Calu3 (cell line): ENCODE measurements at regions not wholly inside any gene's neighbourhood (a gene's known extent, or its start where the extent isn't known, plus 50 kb on each side); places are given as distances from the start of the nearest gene placed in this dataset.

Experiments used
- BruUV-seq: library from RNA; stranded (reverse); fragments of 400-500 nt; replicated peaks from 2 replicates; lab custom pipeline; 2021; lab: Mats Ljungman, UMichigan
- CTCF ChIA-PET: fragments of 300-600 bp; sonication (Branson Sonifier 250); formaldehyde crosslinking; loops from one replicate; lab custom pipeline; 2022; ENCODE audit warnings: antibody characterized with exemption; lab: Charles Lee
- DNase-seq: peaks from one replicate; pipeline ENCODE4 v3.0.0; 2022
- H3K27ac Mint-ChIP-seq: one replicate; pipeline ENCODE4 v1.8.0; 2022; ENCODE audit warnings: mixed read lengths; ENCODE audit not compliant: unreplicated experiment
- H3K27me3 Mint-ChIP-seq: one replicate; pipeline ENCODE4 v1.8.0; 2022; ENCODE audit warnings: mixed read lengths; ENCODE audit not compliant: unreplicated experiment
- H3K36me3 Mint-ChIP-seq: one replicate; pipeline ENCODE4 v1.8.0; 2022; ENCODE audit warnings: mild to moderate bottlenecking, moderate library complexity, mixed read lengths; ENCODE audit not compliant: insufficient read depth, unreplicated experiment
- H3K4me1 Mint-ChIP-seq: one replicate; pipeline ENCODE4 v1.8.0; 2022; ENCODE audit warnings: mild to moderate bottlenecking, low read depth, mixed read lengths; ENCODE audit not compliant: unreplicated experiment
- H3K4me3 Mint-ChIP-seq: one replicate; pipeline ENCODE4 v1.8.0; 2022; ENCODE audit warnings: mild to moderate bottlenecking, low read depth, moderate library complexity, mixed read lengths; ENCODE audit not compliant: unreplicated experiment
- H3K9me3 Mint-ChIP-seq: one replicate; pipeline ENCODE4 v1.8.0; 2022; ENCODE audit warnings: low read depth, mixed read lengths; ENCODE audit not compliant: unreplicated experiment
- intact Hi-C: fragments of 100-400 bp; cut with micrococcal nuclease; formaldehyde crosslinking; loops from one replicate; pipeline ENCODE4 v1.10.0; 2022; ENCODE audit not compliant: unreplicated experiment
- TF ChIP-seq, protein P1 (sequence below): fragments of 200-600 bp; IDR thresholded peaks from one replicate; pipeline ENCODE4 v1.8.0; 2022; ENCODE audit warnings: antibody characterized with exemption; ENCODE audit not compliant: unreplicated experiment

DNA sequence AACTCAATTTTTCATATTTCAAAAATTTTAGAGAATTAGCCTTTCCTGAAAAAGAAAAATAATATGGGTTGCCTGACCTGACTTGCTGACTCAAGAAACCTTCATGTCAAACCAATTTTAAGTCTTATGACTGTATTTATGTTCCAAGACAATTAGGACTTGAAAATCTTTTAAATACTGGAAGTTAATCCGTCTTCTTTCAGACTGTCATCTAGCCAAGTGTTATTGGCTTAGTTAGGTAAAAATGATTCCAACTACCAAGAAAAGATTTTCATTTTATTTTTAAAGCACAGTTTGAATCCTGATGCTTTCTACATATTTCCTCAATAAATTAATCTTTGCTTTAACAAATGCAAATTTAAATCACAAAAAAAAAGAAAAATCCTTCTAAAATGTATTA, 337.6 kb downstream of the SLITRK6 start:
- DNase-seq = no peak
- H3K4me3 Mint-ChIP-seq = no peak overlapping the region
- intact Hi-C loops = no loop called here
- BruUV-seq = no TSS peak
- no peaks in the 10 kb centered on the region for H3K4me1 Mint-ChIP-seq
- CTCF ChIA-PET = no interaction called here
- H3K27ac Mint-ChIP-seq = no peak overlapping the region
- TF ChIP-seq, protein P1, sequence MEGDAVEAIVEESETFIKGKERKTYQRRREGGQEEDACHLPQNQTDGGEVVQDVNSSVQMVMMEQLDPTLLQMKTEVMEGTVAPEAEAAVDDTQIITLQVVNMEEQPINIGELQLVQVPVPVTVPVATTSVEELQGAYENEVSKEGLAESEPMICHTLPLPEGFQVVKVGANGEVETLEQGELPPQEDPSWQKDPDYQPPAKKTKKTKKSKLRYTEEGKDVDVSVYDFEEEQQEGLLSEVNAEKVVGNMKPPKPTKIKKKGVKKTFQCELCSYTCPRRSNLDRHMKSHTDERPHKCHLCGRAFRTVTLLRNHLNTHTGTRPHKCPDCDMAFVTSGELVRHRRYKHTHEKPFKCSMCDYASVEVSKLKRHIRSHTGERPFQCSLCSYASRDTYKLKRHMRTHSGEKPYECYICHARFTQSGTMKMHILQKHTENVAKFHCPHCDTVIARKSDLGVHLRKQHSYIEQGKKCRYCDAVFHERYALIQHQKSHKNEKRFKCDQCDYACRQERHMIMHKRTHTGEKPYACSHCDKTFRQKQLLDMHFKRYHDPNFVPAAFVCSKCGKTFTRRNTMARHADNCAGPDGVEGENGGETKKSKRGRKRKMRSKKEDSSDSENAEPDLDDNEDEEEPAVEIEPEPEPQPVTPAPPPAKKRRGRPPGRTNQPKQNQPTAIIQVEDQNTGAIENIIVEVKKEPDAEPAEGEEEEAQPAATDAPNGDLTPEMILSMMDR = no peak
- H3K36me3 Mint-ChIP-seq = no peaks in the 10 kb centered on the region
- peaks cover 6% of the 10 kb centered on the region for H3K9me3 Mint-ChIP-seq
- H3K27me3 Mint-ChIP-seq = no peaks in the 10 kb centered on the region

DNA sequence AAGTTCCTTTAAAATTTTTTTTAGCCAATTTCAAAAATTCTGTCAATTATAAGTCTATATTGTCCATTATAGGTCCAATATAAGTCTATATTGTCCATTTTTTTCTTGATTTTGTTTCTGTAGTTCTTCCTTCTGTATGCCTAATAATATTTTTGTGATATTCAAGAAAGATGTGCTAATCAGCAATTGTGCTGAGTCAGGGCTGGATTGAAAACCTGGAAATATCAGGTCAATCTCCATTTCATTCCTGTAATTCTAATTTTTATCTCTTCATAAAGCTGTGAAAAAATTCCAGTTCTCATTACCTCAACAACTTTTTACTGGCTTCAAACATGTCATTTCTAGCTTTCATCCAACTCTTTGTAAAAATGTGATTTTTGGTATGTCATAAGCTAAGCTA, 353.7 kb downstream of the SLITRK6 start:
- CTCF ChIA-PET = no interaction called here
- no peak overlapping the region for H3K4me3 Mint-ChIP-seq
- no peak for DNase-seq
- TF ChIP-seq, protein P1 = no peak
- no peaks in the 10 kb centered on the region for H3K27me3 Mint-ChIP-seq
- BruUV-seq = no TSS peak
- H3K36me3 Mint-ChIP-seq = no peaks in the 10 kb centered on the region
- no peaks in the 10 kb centered on the region for H3K9me3 Mint-ChIP-seq
- H3K27ac Mint-ChIP-seq = no peak overlapping the region
- intact Hi-C loops = no loop called here
- H3K4me1 Mint-ChIP-seq = no peaks in the 10 kb centered on the region

DNA sequence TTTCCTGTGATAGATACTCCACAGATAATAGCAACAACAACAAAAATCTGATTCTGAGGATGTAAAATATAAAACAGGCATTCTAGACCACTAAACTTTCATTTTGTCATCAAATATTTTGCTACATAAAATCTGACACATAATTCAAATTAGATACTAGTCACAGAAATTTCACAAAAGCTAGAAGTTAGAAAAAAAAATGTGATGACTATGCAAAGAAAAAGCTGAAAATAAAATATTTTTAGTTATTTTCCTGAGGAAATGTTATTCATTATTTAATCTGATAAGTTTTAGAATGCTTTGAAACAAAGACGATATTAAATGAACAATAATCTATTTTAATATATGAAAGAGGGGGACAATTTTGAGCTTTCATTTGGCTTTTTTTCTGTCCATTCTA, 357.2 kb downstream of the SLITRK6 start:
- Mint-ChIP-seq H3K4me3 (no peak overlapping the region), H3K4me1 (no peaks in the 10 kb centered on the region), H3K27ac (no peak overlapping the region), H3K36me3 (no peaks in the 10 kb centered on the region), H3K27me3 (no peaks in the 10 kb centered on the region), H3K9me3 (no peaks in the 10 kb centered on the region)
- TF ChIP-seq, protein P1 = no peak
- intact Hi-C loops = no loop called here
- no TSS peak for BruUV-seq
- DNase-seq = no peak
- CTCF ChIA-PET = no interaction called here

DNA sequence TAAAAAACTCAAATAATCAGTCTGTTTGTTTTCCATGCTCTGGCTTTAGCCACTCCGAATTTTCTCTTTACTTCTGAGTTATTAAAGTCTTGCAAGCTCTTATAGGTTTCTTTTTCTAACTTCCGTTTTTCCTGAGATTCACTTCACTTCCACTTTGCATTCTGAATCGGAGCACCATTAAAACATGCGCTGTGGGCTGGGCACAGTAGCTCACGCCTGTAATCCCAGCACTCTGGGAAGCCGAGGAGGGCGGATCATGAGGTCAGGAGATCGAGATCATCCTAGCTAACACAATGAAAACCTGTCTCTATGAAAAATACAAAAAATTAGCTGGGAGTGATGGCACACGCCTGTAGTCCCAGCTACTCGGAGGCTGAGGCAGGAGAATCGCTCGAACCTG, 357.9 kb downstream of the SLITRK6 start:
- no peak overlapping the region for H3K4me3 Mint-ChIP-seq
- no peaks in the 10 kb centered on the region for H3K27me3 Mint-ChIP-seq
- no peaks in the 10 kb centered on the region for H3K4me1 Mint-ChIP-seq
- CTCF ChIA-PET = no interaction called here
- H3K27ac Mint-ChIP-seq = no peak overlapping the region
- no peaks in the 10 kb centered on the region for H3K36me3 Mint-ChIP-seq
- no peaks in the 10 kb centered on the region for H3K9me3 Mint-ChIP-seq
- intact Hi-C loops = no loop called here
- BruUV-seq = no TSS peak
- no peak for DNase-seq
- TF ChIP-seq, protein P1 = no peak
